GM21619 (cell line): ENCODE measurements at regions not wholly inside any gene's neighbourhood (a gene's known extent, or its start where the extent isn't known, plus 50 kb on each side); places are given as distances from the start of the nearest gene placed in this dataset.

Experiments used
- ATAC-seq: cut with Tn5 transposase; IDR thresholded peaks from one replicate; pipeline ENCODE4 v1.9.1; 2021; ENCODE audit not compliant: unreplicated experiment

DNA sequence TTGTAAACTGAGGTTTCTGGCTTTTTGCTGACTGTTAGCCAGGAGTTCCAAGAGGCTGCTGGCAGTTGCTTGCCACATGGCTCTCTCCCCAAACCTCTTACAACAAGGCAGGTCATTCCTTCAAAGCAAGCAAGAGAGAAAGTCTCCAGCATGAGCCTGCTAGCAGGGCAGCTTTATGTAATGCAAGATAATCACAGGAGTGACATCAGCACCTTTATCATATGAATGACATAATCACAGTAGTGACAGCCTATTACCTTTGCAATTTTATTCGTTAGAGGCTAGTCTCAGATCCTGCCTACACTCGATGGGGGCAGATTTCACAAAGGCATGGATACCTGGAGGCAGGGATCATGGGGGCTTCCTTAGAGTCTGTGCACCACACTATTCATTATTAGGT lies 79.5 kb upstream of the KCNJ16 start:
- ATAC-seq: no peak

DNA sequence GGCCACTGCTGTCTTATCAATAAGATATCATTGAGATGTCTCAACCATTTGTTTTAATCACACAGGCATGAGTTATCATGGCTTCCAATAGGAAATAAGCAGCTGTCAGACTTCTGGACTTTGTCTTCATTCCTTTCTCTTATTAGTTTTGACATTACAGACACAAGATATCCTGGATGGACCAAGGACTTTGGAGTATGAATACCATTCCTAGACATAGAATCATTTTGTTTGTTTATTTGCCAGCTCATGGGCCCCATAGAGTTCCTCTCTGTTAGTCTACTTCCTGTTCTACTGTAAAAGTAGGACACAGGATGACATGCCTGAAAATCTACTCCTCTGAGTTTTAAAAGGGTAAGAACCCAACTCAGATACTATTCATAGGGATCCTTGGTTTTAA lies 77.7 kb upstream of the KCNJ16 start:
- no peak for ATAC-seq

DNA sequence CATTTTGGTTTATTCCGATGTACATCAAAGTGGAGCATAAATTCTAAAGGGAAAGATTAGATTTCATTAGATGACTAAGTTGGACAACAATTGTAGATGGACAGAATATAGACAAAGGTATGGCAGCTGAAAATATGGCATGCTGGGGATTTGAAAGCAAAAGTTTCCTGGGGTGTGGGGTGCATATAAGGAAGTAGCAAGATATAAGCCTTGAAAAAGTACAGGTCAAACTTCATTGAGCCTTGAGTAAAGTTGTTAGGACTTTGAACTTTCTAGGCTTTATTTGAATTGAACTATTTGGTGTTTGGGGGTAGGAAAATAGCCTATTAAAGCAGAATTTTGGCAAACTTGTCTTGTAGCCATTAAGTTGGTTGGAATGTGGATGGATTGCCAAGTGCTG lies 75.8 kb upstream of the KCNJ16 start:
- ATAC-seq: no peak

- no peak for ATAC-seq
Measured at GRCh38 chr17:70006159-70006558, 68.9 kb upstream of the KCNJ16 start.

GRCh38 chr17:70011750-70012149 lies 63.3 kb upstream of the KCNJ16 start:
- no peak for ATAC-seq

DNA sequence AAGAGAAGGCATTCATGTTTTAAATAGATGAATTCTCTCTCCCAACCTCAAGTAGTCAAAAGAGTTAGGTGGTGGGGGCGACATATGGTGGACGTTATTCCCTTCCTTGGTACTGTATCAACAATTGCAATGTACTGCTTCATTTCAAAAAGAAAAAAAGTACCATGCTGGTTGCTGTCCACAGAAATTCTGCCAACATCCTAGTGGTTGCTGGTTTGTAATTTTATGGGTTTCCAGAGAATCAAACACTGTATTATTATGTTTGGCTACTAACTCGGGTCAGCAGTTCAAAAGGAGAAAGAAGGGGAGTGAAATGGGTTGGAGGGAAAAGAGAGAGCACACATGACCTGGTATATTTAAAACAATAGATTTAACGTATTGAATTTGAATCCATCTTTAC lies 61.1 kb upstream of the KCNJ16 start:
- ATAC-seq: no peak

DNA sequence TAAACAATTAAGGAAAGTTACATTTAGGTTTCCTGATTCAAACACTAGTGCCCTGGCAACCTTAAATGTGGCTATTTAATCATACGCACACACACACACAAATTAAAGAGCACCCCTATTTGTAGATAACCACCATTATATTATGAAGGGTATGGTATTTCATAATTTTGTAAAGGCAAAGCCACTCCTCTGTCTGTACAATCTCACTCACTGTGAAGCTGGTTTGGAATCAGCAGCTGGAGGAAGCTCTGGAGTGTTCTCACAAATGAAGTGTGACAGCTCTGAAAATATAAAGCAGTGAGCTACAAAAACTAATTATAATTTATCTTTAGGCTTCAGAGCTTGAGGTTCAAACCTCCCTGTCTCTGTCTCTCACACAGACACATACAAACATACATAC lies 57.9 kb upstream of the KCNJ16 start:
- ATAC-seq: no peak

DNA sequence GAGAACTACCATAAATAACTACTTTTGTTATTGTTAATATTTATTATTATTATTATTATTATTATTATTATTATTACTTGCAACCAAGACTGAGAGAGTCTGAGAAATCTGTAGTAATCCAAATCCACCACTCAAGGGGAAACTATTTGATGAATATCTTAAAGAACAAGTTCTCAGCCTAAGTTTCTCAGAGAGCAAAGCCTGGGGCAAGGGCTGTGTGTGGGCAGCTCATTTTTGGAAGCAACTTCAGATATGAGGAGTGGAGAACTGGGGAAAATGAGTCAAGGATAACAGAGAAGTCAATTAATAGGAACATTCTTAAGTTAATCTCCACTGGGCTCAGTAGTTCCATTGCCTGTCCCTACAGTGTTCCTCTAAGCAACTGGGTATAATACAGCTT lies 57.1 kb upstream of the KCNJ16 start:
- ATAC-seq: no peak

DNA sequence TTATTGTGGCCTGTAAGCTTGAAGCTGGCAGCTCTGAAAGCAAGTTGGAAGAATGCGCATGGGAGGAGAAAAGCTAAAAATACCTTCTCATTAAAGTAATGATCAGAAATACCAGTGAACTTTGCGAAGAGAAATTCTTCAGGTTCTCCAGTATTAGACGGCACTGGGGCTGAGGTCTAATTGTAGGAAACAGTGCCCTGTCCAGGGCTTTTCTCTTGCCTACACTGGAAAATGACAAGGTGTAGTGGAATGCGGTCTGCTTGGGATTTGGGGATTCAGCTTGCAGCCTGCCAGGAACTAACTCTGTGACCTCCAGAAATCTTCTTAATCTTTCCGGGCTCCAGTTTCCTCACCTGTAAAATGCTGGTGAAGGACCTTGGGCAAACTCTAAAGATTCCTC lies 53.3 kb upstream of the KCNJ16 start:
- ATAC-seq: no peak

DNA sequence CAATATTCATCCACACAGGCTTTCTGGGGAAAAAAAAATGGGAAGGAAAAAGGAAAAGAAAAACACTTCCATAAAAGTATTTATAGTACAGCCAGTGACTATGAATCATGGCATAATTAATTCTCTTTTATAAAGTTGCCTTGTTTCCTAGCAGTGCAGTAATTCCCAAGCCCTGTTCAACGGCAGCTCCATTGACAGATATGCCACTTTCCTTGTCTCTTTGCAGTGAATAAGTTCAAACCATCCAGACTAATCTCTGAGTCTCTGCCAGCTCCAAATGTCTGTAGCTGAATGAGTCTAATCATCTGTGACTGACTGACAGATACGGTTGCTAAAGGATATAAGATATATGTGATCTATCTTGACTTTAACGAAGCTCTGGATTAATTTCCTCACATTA lies 52.9 kb upstream of the KCNJ16 start:
- ATAC-seq: no peak

GRCh38 chr17:70024253-70024652 lies 50.8 kb upstream of the KCNJ16 start:
- no peak for ATAC-seq
